GM19240 (cell line): ENCODE measurements at regions not wholly inside any gene's neighbourhood (a gene's known extent, or its start where the extent isn't known, plus 50 kb on each side); places are given as distances from the start of the nearest gene placed in this dataset.
"Not testable (repeated sequence)": the region's sequence is repeated elsewhere in the genome, so short reads cannot be mapped to it uniquely, and the experiment has no call there.

Source experiments
- DNase-seq: peaks from one replicate; pipeline ENCODE4 v3.0.0; 2011; ENCODE audit warnings: low spot score; ENCODE audit not compliant: insufficient read length

GRCh38 chr21:14903172-14903865 is 161.5 kb downstream of the NRIP1 start:
- no peak for DNase-seq

DNA sequence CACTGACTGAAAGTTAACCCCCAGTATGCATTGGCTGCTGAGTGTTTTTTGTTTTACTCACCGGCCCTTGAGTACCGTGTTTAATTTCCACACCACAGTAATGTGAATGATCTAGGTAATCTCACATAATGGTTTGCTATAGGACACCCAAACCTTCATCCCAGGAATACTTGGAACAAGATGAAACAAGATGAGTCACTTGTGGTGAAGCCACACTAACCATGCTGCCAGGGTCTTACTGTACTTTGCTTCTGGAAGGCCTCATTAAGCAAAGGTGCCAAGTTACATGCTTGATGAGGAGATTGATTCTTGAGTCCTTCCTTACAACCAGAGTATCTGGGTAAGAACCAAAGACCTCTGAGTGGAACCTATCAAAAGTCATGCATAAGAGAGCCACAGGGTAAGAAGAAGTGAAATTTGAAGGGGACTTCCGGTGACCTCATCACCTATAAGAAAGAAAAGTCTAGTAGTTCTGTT is 163.3 kb downstream of the NRIP1 start:
- DNase-seq: no peak

DNA sequence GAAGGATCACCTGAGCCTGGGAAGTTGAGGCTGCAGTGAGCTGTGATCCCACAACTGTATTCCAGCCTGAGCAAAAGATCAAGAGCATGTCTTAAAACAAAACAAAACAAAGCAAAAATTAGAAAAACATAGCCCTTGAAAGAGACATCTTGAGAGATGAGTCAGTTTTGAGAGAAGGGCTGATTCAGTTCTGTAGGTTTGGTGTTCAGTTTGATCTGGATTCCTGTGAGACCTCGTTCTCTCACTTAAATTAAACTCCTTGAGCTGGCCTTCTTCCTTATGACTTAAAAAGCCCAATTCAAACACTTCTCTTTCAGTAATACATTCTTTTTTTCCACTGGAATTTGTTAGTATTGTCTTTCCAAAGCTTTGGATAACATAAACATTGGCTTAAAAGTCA is 164.2 kb downstream of the NRIP1 start:
- no peak for DNase-seq

- no peak for DNase-seq
These were observed 164.7 kb downstream of the NRIP1 start for GRCh38 chr21:14900058-14900457.

- DNase-seq: no peak
These were observed 169.0 kb downstream of the NRIP1 start for GRCh38 chr21:14895792-14896191.

DNA sequence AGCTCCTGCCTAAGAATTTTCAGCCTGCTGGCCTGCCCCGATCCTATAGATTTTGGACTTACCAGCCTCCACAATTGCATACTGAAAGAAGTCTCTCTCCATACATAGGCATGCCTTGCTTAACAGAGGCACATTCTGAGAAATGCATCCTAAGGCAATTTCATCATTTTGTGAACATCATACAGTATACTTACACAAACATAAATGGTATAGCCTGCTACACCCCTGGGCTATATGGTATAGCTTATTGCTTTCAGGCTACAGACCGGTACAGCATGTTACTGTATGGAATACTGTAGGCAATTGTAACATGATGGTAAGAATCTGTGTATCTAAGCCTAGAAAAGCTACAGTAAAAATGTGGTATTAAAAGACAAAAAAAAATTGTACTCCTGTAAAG is 174.7 kb downstream of the NRIP1 start:
- DNase-seq: no peak

- no peak for DNase-seq
These were observed 175.6 kb downstream of the NRIP1 start for GRCh38 chr21:14889080-14889810.

DNA sequence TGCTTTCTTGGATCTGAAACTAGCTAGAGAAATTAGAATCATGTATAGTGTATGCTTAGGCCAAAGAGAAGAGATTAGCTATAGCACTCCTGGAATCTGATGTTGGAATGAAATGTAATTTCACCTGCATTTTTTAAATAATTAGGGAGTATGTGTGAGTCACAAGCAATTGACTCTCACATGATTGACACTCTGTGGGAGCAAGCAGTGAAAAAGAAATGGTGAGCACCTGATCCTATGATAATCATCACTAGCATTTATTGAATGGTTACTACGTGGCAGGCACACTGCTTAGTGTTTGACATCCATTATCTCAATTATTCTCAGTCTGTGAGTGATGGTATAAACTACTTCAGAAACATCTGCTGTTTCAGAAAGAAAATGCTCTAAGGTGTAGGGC is 176.6 kb downstream of the NRIP1 start:
- no peak for DNase-seq

- DNase-seq: no peak
These were observed 178.8 kb downstream of the NRIP1 start for GRCh38 chr21:14886001-14886400.

DNA sequence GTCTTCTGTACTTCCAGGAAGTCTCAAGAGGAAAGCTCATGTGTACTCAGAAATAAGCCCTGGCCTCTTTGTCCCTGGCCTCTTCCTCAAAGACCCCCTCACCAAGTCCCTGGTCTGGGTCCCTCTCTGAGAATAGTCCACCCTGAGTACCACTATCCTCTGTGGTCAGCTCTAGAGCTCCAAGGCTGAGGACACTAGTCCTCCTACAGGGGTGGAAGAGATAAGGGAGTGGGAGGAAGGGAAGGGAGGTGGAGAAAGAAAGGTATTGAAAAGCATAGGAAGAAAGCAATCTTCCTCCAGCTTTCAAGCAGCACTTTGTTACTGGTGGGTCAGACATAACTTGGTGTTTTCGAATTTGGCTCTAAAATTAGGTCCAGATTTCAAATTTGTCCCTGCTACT is 181.4 kb downstream of the NRIP1 start:
- DNase-seq: no peak

DNA sequence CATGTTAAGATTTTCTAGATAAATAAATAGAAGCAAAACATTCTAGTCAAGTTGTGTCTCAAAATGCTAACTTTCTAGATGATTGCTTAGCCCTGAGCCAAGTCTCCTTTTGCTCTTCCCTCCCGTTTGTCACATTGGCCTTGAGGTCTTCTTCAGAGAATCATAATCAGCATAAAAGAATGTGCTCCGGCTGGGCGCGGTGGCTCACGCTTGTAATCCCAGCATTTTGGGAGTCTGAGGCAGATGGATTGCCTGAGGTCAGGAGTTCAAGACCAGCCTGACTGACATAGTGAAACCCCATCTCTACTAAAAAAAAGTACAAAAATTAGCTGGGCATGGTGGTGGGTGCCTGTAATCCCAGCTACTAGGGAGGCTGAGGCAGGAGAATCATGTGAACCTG is 182.3 kb downstream of the NRIP1 start:
- not testable (repeated sequence) for DNase-seq

GRCh38 chr21:14881863-14882499 is 182.8 kb downstream of the NRIP1 start:
- DNase-seq: no peak

DNA sequence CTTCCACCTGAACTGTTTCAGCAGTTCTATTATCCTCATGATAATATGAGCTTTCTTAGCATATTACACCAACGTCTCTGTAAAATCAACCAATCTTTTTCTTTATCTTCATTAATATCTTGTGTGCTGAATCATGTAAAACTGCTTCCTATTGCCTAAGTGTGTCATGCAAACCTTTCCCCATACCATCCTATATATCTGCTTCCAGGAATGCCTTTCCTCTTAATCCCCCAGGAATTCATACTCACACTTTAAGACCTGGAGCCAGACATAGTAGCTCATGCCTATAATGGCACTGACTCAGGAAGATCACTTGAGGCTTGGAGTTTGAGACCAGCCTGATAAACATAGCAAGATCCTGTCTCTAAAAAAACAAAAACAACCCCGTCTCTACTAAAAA is 183.9 kb downstream of the NRIP1 start:
- DNase-seq: no peak

DNA sequence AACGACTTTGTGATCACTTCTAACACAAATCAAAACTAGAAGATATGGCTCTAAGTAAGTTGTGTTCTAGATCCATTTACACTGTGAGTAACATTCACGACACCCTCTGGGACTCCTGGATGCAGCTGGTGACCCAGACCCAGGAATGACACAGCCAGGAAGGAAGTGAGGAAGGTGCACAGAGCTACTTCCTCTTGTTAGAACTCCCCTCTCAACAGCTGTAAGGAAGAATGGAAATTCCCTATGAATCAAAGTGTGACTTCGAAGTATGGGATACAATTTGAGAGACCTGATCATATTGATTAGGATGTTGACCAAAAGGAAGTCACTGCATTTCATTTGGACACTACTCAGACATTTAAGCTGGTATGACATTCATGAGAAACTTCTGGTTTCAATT is 185.3 kb downstream of the NRIP1 start:
- DNase-seq: no peak

DNA sequence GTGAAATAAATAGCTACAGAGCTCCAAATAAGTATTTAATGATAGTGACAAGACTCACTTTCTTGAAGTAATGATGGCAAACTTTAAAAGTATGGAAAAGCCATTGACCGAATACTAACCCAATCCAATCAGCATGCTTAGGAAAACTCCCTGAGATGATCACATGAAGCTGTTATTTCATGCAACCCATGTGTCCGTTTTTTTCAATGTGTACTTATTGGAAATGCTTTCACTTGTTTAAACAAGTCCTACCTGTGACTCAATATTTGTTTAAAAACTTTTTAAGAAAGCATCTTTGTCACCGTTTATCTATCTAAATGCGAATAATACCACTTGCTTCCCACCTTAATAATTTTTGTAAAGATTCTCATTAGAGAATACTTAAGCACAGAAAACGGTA is 185.8 kb downstream of the NRIP1 start:
- DNase-seq: no peak

DNA sequence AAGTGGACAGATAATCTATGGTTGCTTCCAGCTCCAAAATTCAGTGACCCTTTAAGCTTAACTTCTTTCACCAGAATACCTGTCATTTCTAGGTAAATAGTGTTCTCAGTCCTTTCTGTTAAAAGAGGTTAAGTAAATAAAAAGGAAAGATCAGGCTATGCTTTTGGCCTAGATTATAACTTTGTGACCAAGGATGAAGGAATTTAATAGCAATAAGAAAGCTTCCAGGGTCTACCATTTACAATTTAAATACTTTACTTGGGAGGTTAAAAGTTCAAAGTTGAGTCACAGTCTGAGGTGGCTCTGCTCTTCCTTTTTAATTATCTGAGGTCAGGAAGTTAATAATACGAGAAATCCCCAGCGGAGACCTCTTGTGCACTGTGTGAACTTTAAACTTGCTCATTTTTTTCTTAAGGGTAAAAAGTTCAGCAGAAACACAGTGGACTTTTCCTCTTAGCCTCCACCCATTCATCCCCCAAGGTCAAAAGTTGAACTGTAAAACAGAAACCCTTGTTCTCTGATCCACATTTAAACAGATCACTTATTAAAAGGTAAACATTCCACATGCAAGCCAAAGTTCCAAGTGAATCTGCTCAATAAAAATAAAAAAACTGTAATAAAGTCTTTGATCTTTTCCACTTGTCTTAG is 187.1 kb downstream of the NRIP1 start:
- DNase-seq: no peak

DNA sequence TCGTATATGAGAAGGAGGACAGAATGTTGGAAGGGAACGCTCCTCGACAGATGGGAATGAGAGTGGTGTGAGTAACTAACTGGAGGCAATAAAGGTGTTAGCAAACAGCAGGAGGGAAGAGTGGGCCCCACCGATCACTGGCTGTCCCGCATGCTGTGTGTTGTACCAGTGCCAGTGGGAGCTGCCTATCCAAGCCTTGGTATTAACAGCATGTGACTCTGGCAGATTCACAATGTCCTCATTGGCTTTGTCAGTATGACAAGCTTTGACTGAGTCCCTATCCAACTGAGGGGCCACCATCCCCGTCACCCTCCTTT is 188.3 kb downstream of the NRIP1 start:
- no peak for DNase-seq

DNA sequence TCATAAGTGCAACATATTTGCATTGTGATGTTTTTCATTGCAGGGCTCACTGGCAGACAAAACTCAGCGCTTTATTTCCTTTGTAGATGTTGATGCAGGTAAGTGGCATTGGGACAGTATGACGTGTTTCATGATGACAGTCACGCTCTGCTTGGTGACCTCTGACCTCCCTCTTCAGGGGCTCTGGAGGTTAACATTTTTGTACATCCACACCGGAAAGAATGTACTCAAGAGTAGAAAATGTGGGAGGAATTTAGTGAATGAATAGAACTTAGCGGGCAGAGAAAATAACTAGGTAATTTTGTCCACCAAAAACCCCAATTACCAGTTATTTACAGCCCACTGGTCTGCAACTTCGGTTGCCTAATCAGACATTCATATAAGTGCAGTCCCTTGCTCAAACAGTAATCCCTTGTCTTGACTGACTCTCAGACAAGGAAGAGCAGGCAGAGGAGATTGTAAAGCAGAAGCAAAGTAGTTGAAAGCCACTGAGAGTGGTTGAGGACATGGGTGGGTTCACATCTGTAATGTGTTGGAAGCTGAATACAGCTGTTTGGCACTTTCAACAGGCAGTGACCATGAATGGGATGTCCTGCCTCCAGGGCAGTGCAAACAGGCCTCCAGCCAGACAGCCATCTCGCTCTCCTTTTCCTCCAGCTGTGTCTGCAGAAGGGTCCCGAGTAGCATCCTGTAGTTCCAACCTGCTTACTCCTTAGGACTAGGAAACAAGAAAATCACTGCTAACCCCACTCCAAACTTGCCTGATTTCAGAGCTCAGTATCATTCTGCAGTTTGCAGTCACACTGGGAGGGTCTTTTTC is 188.9 kb downstream of the NRIP1 start:
- DNase-seq: no peak

- no peak for DNase-seq
These were observed 189.6 kb downstream of the NRIP1 start for GRCh38 chr21:14875186-14875585.

DNA sequence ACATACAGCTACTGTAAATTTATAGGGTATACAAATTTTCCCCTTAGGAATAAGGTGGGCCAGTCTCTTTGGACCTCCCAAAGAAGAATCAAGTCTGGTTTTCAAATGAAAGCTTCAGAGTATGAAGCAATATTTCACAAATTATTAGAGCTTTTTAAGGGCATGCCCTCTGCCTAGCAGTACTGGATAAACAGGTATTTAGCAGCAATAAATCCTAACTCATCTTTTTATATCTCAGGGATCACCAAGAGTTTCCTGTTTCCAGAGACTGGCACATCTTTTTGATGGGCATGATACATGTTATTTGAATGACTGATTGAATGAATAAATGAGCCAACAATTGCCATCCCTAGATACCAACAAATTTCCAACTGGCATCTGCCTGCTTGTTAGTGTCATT is 190.4 kb downstream of the NRIP1 start:
- DNase-seq: no peak

DNA sequence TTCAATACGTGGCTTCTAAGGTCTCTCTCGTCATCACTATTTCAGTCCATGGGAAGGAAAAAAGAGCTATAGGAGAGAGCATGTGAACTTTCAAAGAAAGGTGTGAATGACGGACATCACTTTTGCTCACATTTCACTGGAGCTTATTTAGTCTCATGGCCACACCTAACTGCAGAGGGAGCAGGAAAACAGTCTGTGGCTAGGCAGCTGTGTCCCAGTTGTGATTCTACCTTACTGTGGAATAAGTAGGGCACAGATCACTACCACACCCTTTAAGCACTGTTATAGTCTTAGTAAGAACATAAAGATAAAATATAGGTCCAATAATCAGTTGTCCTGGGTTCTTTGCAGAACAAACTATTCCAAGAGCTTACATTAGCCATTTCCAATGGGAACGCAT is 192.9 kb downstream of the NRIP1 start:
- no peak for DNase-seq

DNA sequence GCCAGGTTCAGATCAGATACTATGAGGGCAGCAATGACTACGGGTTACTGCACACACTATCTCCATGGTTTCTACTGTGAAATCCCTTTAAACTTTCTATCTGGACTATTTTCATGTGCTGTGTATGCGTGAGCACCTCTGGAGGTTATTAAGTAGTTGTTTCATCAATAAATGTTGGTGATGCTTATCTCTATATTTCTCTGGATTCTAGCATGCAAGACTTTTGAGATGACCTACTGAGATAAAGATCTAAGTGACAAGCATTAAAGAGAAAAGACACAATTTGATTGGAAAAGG is 194.0 kb downstream of the NRIP1 start:
- no peak for DNase-seq
